ENCODE measurements at regions not wholly inside any gene's neighbourhood (a gene's known extent, or its start where the extent isn't known, plus 50 kb on each side); places are given as distances from the start of the nearest gene placed in this dataset.

GRCh38 chr18:46315161-46315560, 211.0 kb downstream of the HAUS1 start:
- no peak for TF ChIP-seq POLR2AphosphoS5 (IDR thresholded peaks at IDR 0.05; ENCODE audit: low read depth, low read length)
- TF ChIP-seq, protein P1, sequence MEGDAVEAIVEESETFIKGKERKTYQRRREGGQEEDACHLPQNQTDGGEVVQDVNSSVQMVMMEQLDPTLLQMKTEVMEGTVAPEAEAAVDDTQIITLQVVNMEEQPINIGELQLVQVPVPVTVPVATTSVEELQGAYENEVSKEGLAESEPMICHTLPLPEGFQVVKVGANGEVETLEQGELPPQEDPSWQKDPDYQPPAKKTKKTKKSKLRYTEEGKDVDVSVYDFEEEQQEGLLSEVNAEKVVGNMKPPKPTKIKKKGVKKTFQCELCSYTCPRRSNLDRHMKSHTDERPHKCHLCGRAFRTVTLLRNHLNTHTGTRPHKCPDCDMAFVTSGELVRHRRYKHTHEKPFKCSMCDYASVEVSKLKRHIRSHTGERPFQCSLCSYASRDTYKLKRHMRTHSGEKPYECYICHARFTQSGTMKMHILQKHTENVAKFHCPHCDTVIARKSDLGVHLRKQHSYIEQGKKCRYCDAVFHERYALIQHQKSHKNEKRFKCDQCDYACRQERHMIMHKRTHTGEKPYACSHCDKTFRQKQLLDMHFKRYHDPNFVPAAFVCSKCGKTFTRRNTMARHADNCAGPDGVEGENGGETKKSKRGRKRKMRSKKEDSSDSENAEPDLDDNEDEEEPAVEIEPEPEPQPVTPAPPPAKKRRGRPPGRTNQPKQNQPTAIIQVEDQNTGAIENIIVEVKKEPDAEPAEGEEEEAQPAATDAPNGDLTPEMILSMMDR (IDR thresholded peaks at IDR 0.05 in 2 of 3, conservative IDR thresholded peaks at IDR 0.05 in 1 of 3; ENCODE audit: borderline replicate concordance in 1 of 3, insufficient read depth in 1 of 3, low read depth in 2 of 3, low read length in 2 of 3), result no peak
- no peak for TF ChIP-seq EZH2 (IDR thresholded peaks at IDR 0.05)
- no peak for TF ChIP-seq TCF7L2 (IDR thresholded peaks at IDR 0.05; ENCODE audit: borderline replicate concordance, extremely low read depth, insufficient read depth, insufficient read length)
- TF ChIP-seq EZH2phosphoT487 (IDR thresholded peaks at IDR 0.05; ENCODE audit: borderline replicate concordance), result no peak
- no peak for TF ChIP-seq JUND (IDR thresholded peaks at IDR 0.05)
- no peak for TF ChIP-seq POLR2A (IDR thresholded peaks at IDR 0.05; ENCODE audit: borderline replicate concordance, extremely low read depth, insufficient read depth, insufficient read length)
- no peak for TF ChIP-seq RAD21 (IDR thresholded peaks at IDR 0.05; ENCODE audit: low read depth)
- no peak for TF ChIP-seq YY1 (IDR thresholded peaks at IDR 0.05; ENCODE audit: extremely low read depth, insufficient replicate concordance, low read depth, low read length)
- TF ChIP-seq CEBPB (IDR thresholded peaks at IDR 0.05; ENCODE audit: low read depth), result no peak
- TF ChIP-seq ATF3 (IDR thresholded peaks at IDR 0.05), result no peak
- TF ChIP-seq, protein P2, sequence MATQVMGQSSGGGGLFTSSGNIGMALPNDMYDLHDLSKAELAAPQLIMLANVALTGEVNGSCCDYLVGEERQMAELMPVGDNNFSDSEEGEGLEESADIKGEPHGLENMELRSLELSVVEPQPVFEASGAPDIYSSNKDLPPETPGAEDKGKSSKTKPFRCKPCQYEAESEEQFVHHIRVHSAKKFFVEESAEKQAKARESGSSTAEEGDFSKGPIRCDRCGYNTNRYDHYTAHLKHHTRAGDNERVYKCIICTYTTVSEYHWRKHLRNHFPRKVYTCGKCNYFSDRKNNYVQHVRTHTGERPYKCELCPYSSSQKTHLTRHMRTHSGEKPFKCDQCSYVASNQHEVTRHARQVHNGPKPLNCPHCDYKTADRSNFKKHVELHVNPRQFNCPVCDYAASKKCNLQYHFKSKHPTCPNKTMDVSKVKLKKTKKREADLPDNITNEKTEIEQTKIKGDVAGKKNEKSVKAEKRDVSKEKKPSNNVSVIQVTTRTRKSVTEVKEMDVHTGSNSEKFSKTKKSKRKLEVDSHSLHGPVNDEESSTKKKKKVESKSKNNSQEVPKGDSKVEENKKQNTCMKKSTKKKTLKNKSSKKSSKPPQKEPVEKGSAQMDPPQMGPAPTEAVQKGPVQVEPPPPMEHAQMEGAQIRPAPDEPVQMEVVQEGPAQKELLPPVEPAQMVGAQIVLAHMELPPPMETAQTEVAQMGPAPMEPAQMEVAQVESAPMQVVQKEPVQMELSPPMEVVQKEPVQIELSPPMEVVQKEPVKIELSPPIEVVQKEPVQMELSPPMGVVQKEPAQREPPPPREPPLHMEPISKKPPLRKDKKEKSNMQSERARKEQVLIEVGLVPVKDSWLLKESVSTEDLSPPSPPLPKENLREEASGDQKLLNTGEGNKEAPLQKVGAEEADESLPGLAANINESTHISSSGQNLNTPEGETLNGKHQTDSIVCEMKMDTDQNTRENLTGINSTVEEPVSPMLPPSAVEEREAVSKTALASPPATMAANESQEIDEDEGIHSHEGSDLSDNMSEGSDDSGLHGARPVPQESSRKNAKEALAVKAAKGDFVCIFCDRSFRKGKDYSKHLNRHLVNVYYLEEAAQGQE (IDR thresholded peaks at IDR 0.05; ENCODE audit: low read depth), result no peak
- TF ChIP-seq ZBTB33 (IDR thresholded peaks at IDR 0.05; ENCODE audit: extremely low read depth, insufficient replicate concordance, low read length), result no peak

Data from HCT116 (cell line).